ENCODE measurements at regions not wholly inside any gene's neighbourhood (a gene's known extent, or its start where the extent isn't known, plus 50 kb on each side); places are given as distances from the start of the nearest gene placed in this dataset.

GRCh38 chr6:135566311-135567068, 69.0 kb upstream of the AHI1 start:
- no peak for TF ChIP-seq CTCF (IDR thresholded peaks at IDR 0.05)
- TF ChIP-seq EZH2 (IDR thresholded peaks at IDR 0.05; ENCODE audit: borderline replicate concordance, insufficient read depth, low read depth, low read length, poor library complexity, severe bottlenecking) = no peak

Measured in B cell (primary cell).